ENCODE measurements at regions not wholly inside any gene's neighbourhood (a gene's known extent, or its start where the extent isn't known, plus 50 kb on each side); places are given as distances from the start of the nearest gene placed in this dataset.
A peak's percentile ranks its signal among the peaks of the same experiment; 100 is the strongest.

DNA sequence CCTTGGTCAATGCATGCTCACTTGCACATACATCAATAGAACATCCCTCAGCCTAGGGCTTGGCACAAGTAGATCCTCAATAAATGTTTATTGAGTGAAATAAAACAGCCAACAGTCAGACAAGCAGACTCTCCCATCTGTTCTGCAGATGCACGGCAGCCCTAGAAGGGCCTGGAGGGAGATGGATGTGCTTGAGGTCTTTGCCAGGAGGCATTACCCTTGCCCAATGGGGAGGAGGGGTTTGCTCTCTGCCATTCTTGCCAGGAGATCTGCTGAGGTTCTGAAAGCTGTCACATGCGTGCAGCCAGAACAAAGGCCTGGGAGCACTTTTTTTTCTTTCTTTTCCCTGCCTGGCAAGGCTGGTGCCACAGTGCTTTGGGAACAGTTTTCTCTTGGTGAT lies 349.3 kb upstream of the THRB start:
- no peak for DNase-seq

- DNase-seq: no peak
Observed at GRCh38 chr3:24845524-24846155, 351.0 kb upstream of the THRB start.

GRCh38 chr3:24846286-24846860 lies 351.7 kb upstream of the THRB start:
- DNase-seq: no peak

DNA sequence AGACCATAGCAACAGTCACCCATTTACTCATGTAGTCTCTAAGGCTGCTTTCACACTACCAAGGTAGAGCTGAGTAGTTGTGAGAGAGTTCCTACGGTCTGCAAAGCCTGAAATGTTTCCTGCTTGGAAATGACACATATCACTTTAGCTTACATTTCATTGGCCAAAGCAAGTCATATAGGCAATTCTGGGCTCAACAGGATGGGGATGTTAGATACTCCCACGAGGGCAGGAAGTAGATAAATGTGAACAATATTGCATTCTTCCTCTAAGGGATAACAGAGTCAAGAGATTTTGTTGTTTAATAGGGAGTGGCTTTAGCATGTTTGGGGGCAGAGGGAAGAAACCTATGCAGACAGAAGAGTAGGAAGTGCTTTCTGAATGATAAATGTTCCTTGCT lies 355.6 kb upstream of the THRB start:
- DNase-seq: no peak

DNA sequence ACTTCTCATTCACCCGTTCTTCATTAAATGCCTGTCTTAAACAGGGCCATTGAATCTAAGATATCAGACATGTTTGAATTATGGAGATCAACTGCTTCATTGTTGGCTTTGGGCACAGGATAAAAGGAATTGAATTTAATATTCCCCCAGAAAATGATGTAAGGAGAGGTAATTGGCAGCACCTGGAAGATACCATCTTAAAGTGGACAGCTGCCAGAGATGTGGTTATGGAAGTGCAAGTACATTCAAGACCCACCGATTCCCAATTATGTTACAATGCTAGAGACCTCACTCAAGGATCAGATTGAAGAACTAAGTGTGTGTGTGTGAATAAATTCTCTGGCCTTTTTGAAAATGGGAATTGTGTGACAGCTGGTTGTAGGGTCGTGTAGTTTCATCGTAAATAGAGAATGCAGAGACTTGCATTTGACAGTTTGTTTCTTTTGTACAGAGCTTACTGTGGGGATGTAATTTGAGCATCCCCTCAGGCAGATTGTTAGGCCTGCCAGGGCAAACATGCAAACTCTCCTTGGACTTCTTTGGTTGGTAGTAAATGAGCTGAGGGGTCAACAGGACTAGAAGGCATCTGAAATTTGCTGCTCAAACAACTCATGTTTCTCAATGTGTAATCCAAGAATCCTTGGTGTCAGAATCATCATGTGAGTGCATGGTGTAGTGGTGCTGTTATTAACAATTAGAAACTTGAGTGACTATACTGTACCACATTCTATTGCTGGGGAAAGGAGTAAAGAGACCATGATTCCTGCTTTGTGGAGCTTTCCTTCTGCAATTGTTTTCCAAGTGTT lies 359.2 kb upstream of the THRB start:
- DNase-seq: no peak

- DNase-seq: no peak
Observed at GRCh38 chr3:24854748-24855147, 360.1 kb upstream of the THRB start.

DNA sequence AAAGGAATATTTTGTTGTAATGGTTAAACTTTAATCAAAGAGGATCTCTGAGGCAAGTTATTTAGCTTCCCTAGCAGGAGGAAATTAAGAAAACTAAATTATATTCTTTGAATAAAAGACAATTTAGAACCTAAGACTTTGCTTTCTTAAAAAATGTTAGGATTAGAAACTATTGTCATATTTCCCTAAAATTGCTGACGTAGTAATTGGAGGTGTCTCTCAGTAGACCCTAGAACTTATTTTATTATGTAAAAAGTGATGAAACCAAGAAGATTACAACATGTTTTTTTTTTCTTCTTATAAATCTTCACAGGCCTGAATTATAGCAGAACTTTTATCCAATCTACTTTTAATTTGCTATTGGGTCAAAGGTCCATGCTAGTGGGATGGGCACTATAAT lies 363.3 kb upstream of the THRB start:
- no peak for DNase-seq

DNA sequence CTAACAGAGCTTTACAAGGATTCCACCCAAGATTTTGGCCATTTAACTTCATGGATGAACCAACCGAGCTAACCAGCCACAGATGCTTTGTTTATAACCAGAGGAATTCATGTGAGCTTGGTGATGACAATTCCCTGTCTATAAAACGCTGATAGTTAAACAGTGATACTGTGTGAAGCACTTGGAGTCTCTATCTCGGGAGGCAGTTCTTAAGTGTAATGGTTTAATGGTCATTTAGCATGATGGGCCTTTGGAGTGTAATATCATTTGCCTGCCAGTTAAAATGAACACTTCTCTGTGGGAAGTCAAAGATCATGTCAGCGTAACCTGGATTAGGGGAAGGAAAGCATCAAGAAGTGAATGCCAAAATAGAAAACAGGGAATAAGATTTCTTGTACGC lies 368.6 kb upstream of the THRB start:
- DNase-seq: no peak

- DNase-seq: no peak
Observed at GRCh38 chr3:24867783-24868182, 373.1 kb upstream of the THRB start.

GRCh38 chr3:24881239-24881638 lies 386.6 kb upstream of the THRB start:
- DNase-seq: no peak

DNA sequence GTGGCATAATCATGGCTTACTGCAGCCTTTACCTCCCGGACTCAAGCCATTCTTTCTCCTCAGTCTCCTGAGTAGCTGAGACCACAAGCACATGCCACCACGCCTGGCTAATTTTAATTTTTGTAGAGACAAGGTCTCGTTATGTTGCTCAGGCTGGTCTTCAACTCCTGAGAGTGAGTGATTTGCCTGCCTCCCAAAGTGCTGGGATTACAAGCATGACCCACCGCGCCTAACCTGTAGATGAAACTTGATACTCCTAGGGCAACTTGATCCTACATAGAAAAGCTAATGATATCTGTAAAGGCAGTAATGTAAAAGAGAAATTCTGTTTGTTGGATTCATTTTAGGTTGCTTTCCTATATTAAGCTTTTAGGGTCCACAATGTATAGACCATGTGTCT lies 391.9 kb upstream of the THRB start:
- no peak for DNase-seq

GRCh38 chr3:24890012-24890411 lies 395.4 kb upstream of the THRB start:
- no peak for DNase-seq

- DNase-seq: no peak
Observed at GRCh38 chr3:24899373-24899772, 404.7 kb upstream of the THRB start.

- DNase-seq: no peak
Observed at GRCh38 chr3:24899901-24900603, 405.4 kb upstream of the THRB start.

DNA sequence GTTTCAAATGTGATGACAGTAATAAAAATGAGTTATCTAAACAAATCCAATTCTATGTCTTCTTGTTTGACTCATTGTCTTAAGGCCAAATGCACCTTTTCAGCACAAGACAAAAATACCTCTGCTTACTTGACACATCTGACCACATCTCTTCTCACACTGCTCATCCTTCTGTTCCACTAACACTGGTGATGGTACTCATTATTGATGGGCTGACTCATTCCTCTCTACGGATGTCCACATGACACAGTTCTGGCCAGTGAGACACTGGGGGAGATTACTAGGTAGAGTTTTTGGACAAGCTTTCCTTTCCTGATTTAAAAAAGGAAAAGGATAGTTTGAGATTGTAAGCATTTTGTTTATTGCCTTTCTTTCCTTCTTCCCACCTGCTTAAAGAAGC lies 410.6 kb upstream of the THRB start:
- DNase-seq: no peak

DNA sequence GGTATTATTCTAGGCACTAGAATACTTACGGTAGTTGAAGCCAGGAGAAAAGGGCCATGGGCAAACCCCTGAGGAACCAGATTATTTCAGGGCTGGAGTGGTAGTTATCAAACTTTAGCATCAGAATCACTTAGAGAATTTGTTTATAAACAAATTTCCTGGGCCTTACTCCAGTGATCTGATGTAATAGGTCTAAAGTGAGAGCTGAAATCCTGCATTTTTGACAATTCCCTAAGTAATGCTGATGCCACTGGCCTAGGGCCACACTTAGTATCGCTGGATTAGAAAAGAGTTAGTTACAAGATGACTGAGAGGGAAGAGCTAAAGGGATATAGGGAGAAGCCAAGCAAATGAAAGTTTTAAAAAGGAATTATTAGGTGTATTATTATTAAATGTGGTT lies 412.5 kb upstream of the THRB start:
- no peak for DNase-seq

DNA sequence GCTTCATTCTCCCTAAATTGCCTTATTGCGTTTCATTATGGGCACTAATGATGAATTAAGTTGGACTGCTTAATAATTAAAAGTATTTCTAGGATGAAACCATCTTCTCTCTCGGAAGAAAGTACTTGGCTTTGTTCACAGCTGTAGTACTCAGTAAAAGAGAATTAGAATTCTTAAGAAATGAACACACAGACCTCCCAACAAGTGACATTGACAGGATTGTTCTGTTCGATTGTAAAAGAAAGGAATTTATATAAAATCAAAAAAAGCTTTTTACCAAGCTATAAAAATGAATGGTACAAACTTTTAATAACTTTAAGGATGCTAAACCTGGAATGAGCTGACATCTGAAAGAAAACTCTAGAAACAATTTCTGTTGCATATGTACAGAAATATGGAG lies 416.4 kb upstream of the THRB start:
- no peak for DNase-seq

DNA sequence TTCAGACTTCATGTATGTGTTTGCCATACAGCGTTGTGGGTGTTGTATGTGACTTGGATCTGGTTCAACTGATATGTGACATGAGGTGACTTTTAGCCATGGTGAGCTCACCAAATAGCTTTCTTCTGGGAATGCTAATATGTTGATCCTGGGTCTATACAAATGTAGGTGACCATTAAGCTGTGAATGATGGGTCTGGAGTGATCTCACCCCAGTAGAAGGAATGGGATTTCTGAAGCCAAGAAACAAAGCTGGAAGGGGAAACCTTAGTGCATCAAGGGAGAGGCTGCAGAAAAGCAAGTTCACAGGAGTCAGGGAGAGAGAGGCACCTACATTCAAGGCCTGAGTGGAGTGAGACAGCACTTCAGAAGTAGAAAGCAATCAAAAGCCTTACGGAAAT lies 421.0 kb upstream of the THRB start:
- no peak for DNase-seq

DNA sequence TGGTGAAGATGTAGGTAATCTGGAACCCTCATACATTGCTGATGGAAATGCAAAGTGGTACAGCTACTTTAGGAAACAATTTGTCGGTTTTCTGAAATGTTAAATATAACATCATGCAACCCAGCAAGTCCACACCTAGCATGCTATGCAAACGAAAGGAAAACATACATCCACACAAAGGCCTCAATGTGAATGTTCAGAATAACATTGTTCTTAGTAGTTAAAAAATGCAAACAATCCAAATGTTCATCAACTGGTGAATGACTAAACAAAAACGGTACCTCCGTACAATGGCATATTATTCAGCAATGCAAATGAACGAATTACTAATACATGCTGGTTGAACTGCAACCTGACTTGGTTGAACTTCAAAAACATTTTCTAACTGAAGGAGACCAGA lies 423.3 kb upstream of the THRB start:
- DNase-seq: no peak

DNA sequence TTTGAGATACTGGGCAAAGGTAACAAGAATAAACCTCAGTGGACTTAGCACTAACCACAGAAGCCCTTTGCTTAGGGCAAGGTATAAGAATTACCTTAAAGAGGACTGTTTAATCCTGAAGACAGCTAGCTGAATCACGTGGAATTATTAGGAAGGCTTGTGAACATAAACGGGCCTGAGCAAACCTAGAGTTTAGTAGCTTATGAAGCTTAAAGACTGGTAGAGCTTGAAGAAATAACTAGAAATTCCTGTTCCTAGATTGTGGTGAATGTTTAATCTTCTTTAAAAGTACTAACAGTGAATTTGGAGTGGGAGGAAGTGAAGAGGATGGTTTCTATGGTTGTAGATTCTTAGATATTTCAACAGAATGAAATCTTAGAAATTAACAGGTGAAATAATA lies 428.9 kb upstream of the THRB start:
- peak; percentile 16 for DNase-seq

DNA sequence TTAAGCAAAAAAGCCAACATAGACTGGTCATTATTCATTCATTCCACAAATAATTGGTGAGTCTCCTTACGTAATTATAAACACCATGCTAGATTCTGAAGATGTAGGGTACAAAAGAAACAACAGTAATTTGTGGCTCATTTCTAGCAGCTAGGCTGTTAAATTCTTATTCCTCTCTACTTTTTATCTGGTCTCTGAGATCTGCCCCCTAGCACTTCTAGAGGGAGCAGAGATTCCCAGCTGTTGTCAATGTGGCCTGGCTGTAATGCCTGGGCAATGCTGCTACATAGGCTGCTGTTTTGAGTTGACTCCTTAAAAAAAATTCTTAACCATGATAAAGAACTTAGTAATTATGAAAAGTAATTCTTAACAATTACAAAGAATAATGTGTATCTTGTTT lies 434.9 kb upstream of the THRB start:
- no peak for DNase-seq

- DNase-seq: no peak
Observed at GRCh38 chr3:24933401-24933800, 438.8 kb upstream of the THRB start.

DNA sequence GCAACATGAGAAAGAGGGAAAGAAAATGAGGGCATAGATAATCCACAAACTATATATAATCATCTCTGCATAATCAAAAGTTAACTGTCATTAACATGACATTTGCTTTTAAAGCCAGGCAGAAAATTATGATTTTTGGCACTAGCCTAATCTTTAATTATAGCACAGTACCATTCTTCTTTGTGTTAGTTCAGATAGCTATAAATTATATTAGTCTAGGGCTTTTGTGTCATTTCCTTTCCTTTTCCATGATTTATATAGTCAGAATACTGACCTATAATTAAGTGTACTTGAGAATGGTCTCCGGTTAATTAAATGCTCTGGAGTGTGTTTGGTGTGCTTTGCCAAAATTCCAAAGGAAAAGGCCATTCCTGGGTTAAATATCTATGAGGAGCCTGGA lies 441.9 kb upstream of the THRB start:
- no peak for DNase-seq
